ENCODE measurements at regions not wholly inside any gene's neighbourhood (a gene's known extent, or its start where the extent isn't known, plus 50 kb on each side); places are given as distances from the start of the nearest gene placed in this dataset.

- TF ChIP-seq IRF9 (tag; IDR thresholded peaks at IDR 0.05) (no peak), NR2C2 (CRISPR knock-in tag; IDR thresholded peaks at IDR 0.05) (no peak), NR2C2 (tag; IDR thresholded peaks at IDR 0.05) (no peak)
Measured at GRCh38 chr10:85532773-85533172, 833.8 kb downstream of the GRID1 start (continued).

GRCh38 chr10:85535926-85536325 is 830.7 kb downstream of the GRID1 start:
- Histone ChIP-seq H3K79me2 (ENCODE audit: control insufficient read depth, insufficient read depth, low read length) (no peaks in the 10 kb centered on the region), H4K20me1 (replicated peaks; ENCODE audit: control insufficient read depth, insufficient read depth, low read length) (no peaks in the 10 kb centered on the region), H3K4me2 (ENCODE audit: insufficient read depth, low read length) (no peak overlapping the region), H3K36me3 (ENCODE audit: control insufficient read depth, insufficient read depth, low read length) (no peaks in the 10 kb centered on the region), H3K9ac (ENCODE audit: insufficient read depth in 1 of 2, low read depth in 2 of 2, low read length in 2 of 2) (no peak overlapping the region), H3K27me3 (ENCODE audit: control insufficient read depth in 2 of 2, insufficient read depth in 2 of 2, low read length in 2 of 2) (no peaks in the 10 kb centered on the region), H3K9me3 (replicated peaks; ENCODE audit: control insufficient read depth, insufficient read depth, low read depth, low read length) (no peaks in the 10 kb centered on the region; the same call in 1 of the 2 replicates), H3K4me1 (replicated peaks in 1 of 2; ENCODE audit: control insufficient read depth in 2 of 2, insufficient read depth in 2 of 2, low read length in 2 of 2) (no peaks in the 10 kb centered on the region), H3K9me1 (ENCODE audit: control insufficient read depth, insufficient read depth, low read length) (no peaks in the 10 kb centered on the region), H3K27ac (ENCODE audit: extremely low read depth, low read depth, low read length) (no peak overlapping the region), H3K4me3 (no peak overlapping the region), H2AFZ (ENCODE audit: low read depth, low read length) (no peak overlapping the region)
- no TSS peak for BruUV-seq (replicated peaks)
- ATAC-seq (no peak), FAIRE-seq (no peak), DNase-seq (ENCODE audit: extremely low read depth in 1 of 4, low spot score in 3 of 4) (no peak)
- TF ChIP-seq ZBTB43 (CRISPR knock-in tag; IDR thresholded peaks at IDR 0.05) (no peak), ZNF655 (CRISPR knock-in tag; IDR thresholded peaks at IDR 0.05) (no peak), MEIS2 (IDR thresholded peaks at IDR 0.05; ENCODE audit: partially characterized antibody) (no peak), POU5F1 (IDR thresholded peaks at IDR 0.05; ENCODE audit: borderline replicate concordance, low read depth, low read length, partially characterized antibody) (no peak), RBM39 (optimal IDR thresholded peaks at IDR 0.05; ENCODE audit: low read depth, low read length) (no peak), MYNN (IDR thresholded peaks at IDR 0.05) (no peak), MYNN (CRISPR knock-in tag; IDR thresholded peaks at IDR 0.05) (no peak), TEAD1 (CRISPR knock-in tag; IDR thresholded peaks at IDR 0.05) (no peak), BRD9 (IDR thresholded peaks at IDR 0.05; ENCODE audit: low read depth, partially characterized antibody) (no peak), ZNF133 (CRISPR knock-in tag; IDR thresholded peaks at IDR 0.05) (no peak), ZNF232 (CRISPR knock-in tag; IDR thresholded peaks at IDR 0.05) (no peak), ZNF583 (CRISPR knock-in tag; IDR thresholded peaks at IDR 0.05) (no peak), EP300 (IDR thresholded peaks at IDR 0.05; ENCODE audit: low read length) (no peak), CTBP1 (IDR thresholded peaks at IDR 0.05; ENCODE audit: borderline replicate concordance) (no peak), ZNF778 (CRISPR knock-in tag; IDR thresholded peaks at IDR 0.05) (no peak), HDAC6 (IDR thresholded peaks at IDR 0.05; ENCODE audit: low read depth, low read length) (no peak), HCFC1 (IDR thresholded peaks at IDR 0.05; ENCODE audit: low read depth, low read length) (no peak), ZNF311 (CRISPR knock-in tag; IDR thresholded peaks at IDR 0.05) (no peak), GATAD2B (IDR thresholded peaks at IDR 0.05; ENCODE audit: borderline replicate concordance) (no peak)
- ChIA-PET CTCF (ENCODE audit: low intra/inter-chr PET ratio) (no interaction called here), POLR2A (no interaction called here)
- in situ Hi-C loops (cut with MboI) (no loop called here), intact Hi-C loops (cut with micrococcal nuclease) (no loop called here)

Measured in K562 (cell line).